ENCODE measurements at regions not wholly inside any gene's neighbourhood (a gene's known extent, or its start where the extent isn't known, plus 50 kb on each side); places are given as distances from the start of the nearest gene placed in this dataset.

DNA sequence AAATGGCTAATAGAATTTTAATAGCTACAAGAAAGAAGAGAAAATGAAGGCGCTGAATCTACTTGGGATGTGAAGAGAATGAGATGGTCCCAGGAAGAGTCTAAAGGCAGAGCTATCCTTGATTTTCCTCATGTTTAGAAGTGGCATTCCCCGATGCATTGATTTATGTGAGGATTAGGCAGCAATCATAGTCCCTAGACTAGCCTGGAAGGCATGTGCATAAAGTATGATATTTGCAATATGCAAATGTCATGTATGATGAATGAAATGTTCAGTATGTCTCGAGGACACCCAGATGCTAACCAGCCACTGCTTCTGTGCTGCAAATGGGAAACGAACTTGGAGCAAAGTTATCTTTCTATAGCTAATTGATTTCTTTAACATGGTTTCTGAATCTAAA, 641.5 kb upstream of the PLXNA2 start:
- no peaks in the 10 kb centered on the region for H3K9me3 ChIP-seq (ENCODE audit: control insufficient read depth, insufficient read depth, low read length)
- no peaks in the 10 kb centered on the region for H3K27me3 ChIP-seq (ENCODE audit: control insufficient read depth, insufficient read depth, low read length)
- 90% methylated on average over 2 of the region's 4 CpGs for WGBS (ENCODE audit: insufficient coverage)
- H3K4me3 ChIP-seq (ENCODE audit: low read depth, low read length) = no peak overlapping the region
- no peak overlapping the region for H3K27ac ChIP-seq (ENCODE audit: low read depth, low read length)
- H3K36me3 ChIP-seq (ENCODE audit: control insufficient read depth, insufficient read depth, low read length) = no peaks in the 10 kb centered on the region
- DNase-seq (ENCODE audit: low read depth in 4 of 6, low spot score in 6 of 6) = peak in 1 of 6 donors; percentile 65
- no peaks in the 10 kb centered on the region for H3K4me1 ChIP-seq (ENCODE audit: control insufficient read depth, insufficient read depth, low read length)

DNA sequence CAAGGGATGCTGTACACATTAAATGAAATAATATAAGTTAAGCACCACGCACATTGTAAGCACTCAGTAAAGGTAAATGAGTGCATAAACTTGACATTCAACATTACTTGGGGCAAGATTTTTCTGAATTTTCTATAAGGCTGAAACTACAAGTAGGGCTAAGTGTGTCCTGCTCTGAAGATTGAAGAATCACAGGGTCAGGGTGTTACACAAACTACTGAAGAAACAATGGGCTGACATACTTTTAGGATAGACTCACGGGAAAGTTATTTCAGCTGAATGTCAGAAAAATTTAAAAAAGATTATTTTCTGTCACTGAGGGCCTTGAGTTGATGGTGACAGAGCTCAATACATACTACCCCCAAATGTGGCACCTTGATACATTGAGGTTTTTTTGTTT, 644.2 kb upstream of the PLXNA2 start:
- Histone ChIP-seq H3K27ac (ENCODE audit: low read depth, low read length) (no peak overlapping the region), H3K4me3 (ENCODE audit: low read depth, low read length) (no peak overlapping the region), H3K36me3 (ENCODE audit: control insufficient read depth, insufficient read depth, low read length) (no peaks in the 10 kb centered on the region), H3K4me1 (ENCODE audit: control insufficient read depth, insufficient read depth, low read length) (no peaks in the 10 kb centered on the region), H3K27me3 (ENCODE audit: control insufficient read depth, insufficient read depth, low read length) (no peaks in the 10 kb centered on the region), H3K9me3 (ENCODE audit: control insufficient read depth, insufficient read depth, low read length) (no peaks in the 10 kb centered on the region)
- DNase-seq (ENCODE audit: low read depth in 4 of 6, low spot score in 6 of 6) = no peak
- WGBS (ENCODE audit: insufficient coverage) = no CpG with 5 or more reads among the region's 2 CpGs

GRCh38 chr1:208892147-208892546, 648.0 kb upstream of the PLXNA2 start:
- peak in 2 of 6 donors; percentile 41 to 88 for DNase-seq (ENCODE audit: low read depth in 4 of 6, low spot score in 6 of 6)

GRCh38 chr1:208893251-208893650, 649.1 kb upstream of the PLXNA2 start:
- WGBS (ENCODE audit: insufficient coverage) = no CpG with 5 or more reads among the region's 3 CpGs
- Histone ChIP-seq H3K27ac (ENCODE audit: low read depth, low read length) (no peak overlapping the region), H3K4me3 (ENCODE audit: low read depth, low read length) (no peak overlapping the region), H3K36me3 (ENCODE audit: control insufficient read depth, insufficient read depth, low read length) (no peaks in the 10 kb centered on the region), H3K9me3 (ENCODE audit: control insufficient read depth, insufficient read depth, low read length) (no peaks in the 10 kb centered on the region), H3K4me1 (ENCODE audit: control insufficient read depth, insufficient read depth, low read length) (no peaks in the 10 kb centered on the region), H3K27me3 (ENCODE audit: control insufficient read depth, insufficient read depth, low read length) (no peaks in the 10 kb centered on the region)
- peak in 4 of 6 donors; percentile 24 to 96 (median 38) for DNase-seq (ENCODE audit: low read depth in 4 of 6, low spot score in 6 of 6)

More at GRCh38 chr1:208892147-208892546, 648.0 kb upstream of the PLXNA2 start:
- no peak overlapping the region for H3K27ac ChIP-seq (ENCODE audit: low read depth, low read length)
- H3K9me3 ChIP-seq (ENCODE audit: control insufficient read depth, insufficient read depth, low read length) = no peaks in the 10 kb centered on the region
- no CpG with 5 or more reads among the region's 6 CpGs for WGBS (ENCODE audit: insufficient coverage)
- no peaks in the 10 kb centered on the region for H3K27me3 ChIP-seq (ENCODE audit: control insufficient read depth, insufficient read depth, low read length)
- H3K4me3 ChIP-seq (ENCODE audit: low read depth, low read length) = no peak overlapping the region
- H3K4me1 ChIP-seq (ENCODE audit: control insufficient read depth, insufficient read depth, low read length) = no peaks in the 10 kb centered on the region
- no peaks in the 10 kb centered on the region for H3K36me3 ChIP-seq (ENCODE audit: control insufficient read depth, insufficient read depth, low read length)

GRCh38 chr1:208895181-208895580, 651.0 kb upstream of the PLXNA2 start:
- WGBS (ENCODE audit: insufficient coverage) = no CpG with 5 or more reads among the region's 1 CpG

GRCh38 chr1:208895820-208896219, 651.6 kb upstream of the PLXNA2 start:
- H3K9me3 ChIP-seq (ENCODE audit: control insufficient read depth, insufficient read depth, low read length) = no peaks in the 10 kb centered on the region
- no peak overlapping the region for H3K4me3 ChIP-seq (ENCODE audit: low read depth, low read length)
- no peak for DNase-seq (ENCODE audit: low read depth in 4 of 6, low spot score in 6 of 6)
- H3K4me1 ChIP-seq (ENCODE audit: control insufficient read depth, insufficient read depth, low read length) = no peaks in the 10 kb centered on the region
- H3K27me3 ChIP-seq (ENCODE audit: control insufficient read depth, insufficient read depth, low read length) = no peaks in the 10 kb centered on the region
- H3K36me3 ChIP-seq (ENCODE audit: control insufficient read depth, insufficient read depth, low read length) = no peaks in the 10 kb centered on the region
- H3K27ac ChIP-seq (ENCODE audit: low read depth, low read length) = no peak overlapping the region
- WGBS (ENCODE audit: insufficient coverage) = no CpG with 5 or more reads among the region's 1 CpG

More at GRCh38 chr1:208895181-208895580, 651.0 kb upstream of the PLXNA2 start:
- DNase-seq (ENCODE audit: low read depth in 4 of 6, low spot score in 6 of 6) = peak in 2 of 6 donors; percentile 39 to 51
- Histone ChIP-seq H3K27me3 (ENCODE audit: control insufficient read depth, insufficient read depth, low read length) (no peaks in the 10 kb centered on the region), H3K9me3 (ENCODE audit: control insufficient read depth, insufficient read depth, low read length) (no peaks in the 10 kb centered on the region), H3K4me3 (ENCODE audit: low read depth, low read length) (no peak overlapping the region), H3K36me3 (ENCODE audit: control insufficient read depth, insufficient read depth, low read length) (no peaks in the 10 kb centered on the region), H3K27ac (ENCODE audit: low read depth, low read length) (no peak overlapping the region), H3K4me1 (ENCODE audit: control insufficient read depth, insufficient read depth, low read length) (no peaks in the 10 kb centered on the region)

- no peaks in the 10 kb centered on the region for H3K36me3 ChIP-seq (ENCODE audit: control insufficient read depth, insufficient read depth, low read length)
- no peaks in the 10 kb centered on the region for H3K4me1 ChIP-seq (ENCODE audit: control insufficient read depth, insufficient read depth, low read length)
- no peaks in the 10 kb centered on the region for H3K27me3 ChIP-seq (ENCODE audit: control insufficient read depth, insufficient read depth, low read length)
- no peak for DNase-seq (ENCODE audit: low read depth in 4 of 6, low spot score in 6 of 6)
- H3K9me3 ChIP-seq (ENCODE audit: control insufficient read depth, insufficient read depth, low read length) = no peaks in the 10 kb centered on the region
- no peak overlapping the region for H3K27ac ChIP-seq (ENCODE audit: low read depth, low read length)
- no peak overlapping the region for H3K4me3 ChIP-seq (ENCODE audit: low read depth, low read length)
These were observed 652.6 kb upstream of the PLXNA2 start for GRCh38 chr1:208896768-208897167.

- Histone ChIP-seq H3K4me3 (ENCODE audit: low read depth, low read length) (no peak overlapping the region), H3K9me3 (ENCODE audit: control insufficient read depth, insufficient read depth, low read length) (no peaks in the 10 kb centered on the region), H3K27ac (ENCODE audit: low read depth, low read length) (no peak overlapping the region), H3K4me1 (ENCODE audit: control insufficient read depth, insufficient read depth, low read length) (no peaks in the 10 kb centered on the region), H3K36me3 (ENCODE audit: control insufficient read depth, insufficient read depth, low read length) (no peaks in the 10 kb centered on the region), H3K27me3 (ENCODE audit: control insufficient read depth, insufficient read depth, low read length) (no peaks in the 10 kb centered on the region)
- DNase-seq (ENCODE audit: low read depth in 4 of 6, low spot score in 6 of 6) = no peak
These were observed 655.3 kb upstream of the PLXNA2 start for GRCh38 chr1:208899438-208899837.

GRCh38 chr1:208903251-208903905, 659.2 kb upstream of the PLXNA2 start:
- no peak overlapping the region for H3K4me3 ChIP-seq (ENCODE audit: low read depth, low read length)
- no peak overlapping the region for H3K27ac ChIP-seq (ENCODE audit: low read depth, low read length)
- H3K36me3 ChIP-seq (ENCODE audit: control insufficient read depth, insufficient read depth, low read length) = no peaks in the 10 kb centered on the region
- H3K4me1 ChIP-seq (ENCODE audit: control insufficient read depth, insufficient read depth, low read length) = no peaks in the 10 kb centered on the region
- H3K27me3 ChIP-seq (ENCODE audit: control insufficient read depth, insufficient read depth, low read length) = no peaks in the 10 kb centered on the region
- DNase-seq (ENCODE audit: low read depth in 4 of 6, low spot score in 6 of 6) = peak in 2 of 6 donors; percentile 49 to 95
- 93% methylated on average over 5 of the region's 7 CpGs for WGBS (ENCODE audit: insufficient coverage)
- H3K9me3 ChIP-seq (ENCODE audit: control insufficient read depth, insufficient read depth, low read length) = no peaks in the 10 kb centered on the region

DNA sequence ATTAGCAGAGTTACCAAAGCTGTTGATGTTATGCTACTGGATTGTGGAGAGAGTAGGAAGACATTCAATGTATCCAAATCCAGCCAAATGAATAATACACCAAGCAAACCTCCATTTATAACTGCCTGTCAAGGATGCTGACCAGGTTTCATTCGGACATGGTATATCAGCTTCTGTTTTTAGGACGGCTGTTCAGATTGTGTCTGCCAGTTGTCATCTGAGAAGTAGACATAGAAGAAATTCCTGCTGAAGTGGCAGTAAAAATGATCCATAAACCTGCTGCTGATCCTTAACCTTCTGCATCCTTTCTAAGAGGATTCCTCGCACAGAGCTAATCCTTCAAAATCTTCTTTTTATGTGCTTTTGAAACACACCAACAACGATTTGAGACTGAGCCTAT, 663.6 kb upstream of the PLXNA2 start:
- Histone ChIP-seq H3K27me3 (ENCODE audit: control insufficient read depth, insufficient read depth, low read length) (no peaks in the 10 kb centered on the region), H3K4me3 (ENCODE audit: low read depth, low read length) (no peak overlapping the region), H3K4me1 (ENCODE audit: control insufficient read depth, insufficient read depth, low read length) (no peaks in the 10 kb centered on the region), H3K27ac (ENCODE audit: low read depth, low read length) (no peak overlapping the region), H3K36me3 (ENCODE audit: control insufficient read depth, insufficient read depth, low read length) (no peaks in the 10 kb centered on the region), H3K9me3 (ENCODE audit: control insufficient read depth, insufficient read depth, low read length) (no peaks in the 10 kb centered on the region)
- no peak for DNase-seq (ENCODE audit: low read depth in 4 of 6, low spot score in 6 of 6)
- WGBS (ENCODE audit: insufficient coverage) = 83% methylated on average over 1 of the region's 4 CpGs
